ENCODE measurements at regions not wholly inside any gene's neighbourhood (a gene's known extent, or its start where the extent isn't known, plus 50 kb on each side); places are given as distances from the start of the nearest gene placed in this dataset.

- H3K79me2 ChIP-seq (ENCODE audit: insufficient read depth, low read length) = no peaks in the 10 kb centered on the region
- no peaks in the 10 kb centered on the region for H4K20me1 ChIP-seq (ENCODE audit: insufficient read depth, low read length)
- H3K9me3 ChIP-seq (ENCODE audit: insufficient read depth, low read depth, low read length) = no peaks in the 10 kb centered on the region
- Mint-ChIP-seq H3K9me3 (ENCODE audit: unreplicated experiment) (no peaks in the 10 kb centered on the region), H3K27me3 (ENCODE audit: low read depth, unreplicated experiment) (peaks cover 4% of the 10 kb centered on the region), H3K36me3 (ENCODE audit: low read depth, unreplicated experiment) (no peaks in the 10 kb centered on the region), H3K4me1 (ENCODE audit: low read depth, unreplicated experiment) (no peaks in the 10 kb centered on the region), H3K27ac (ENCODE audit: unreplicated experiment) (no peak overlapping the region), H3K4me3 (ENCODE audit: unreplicated experiment) (no peak overlapping the region)
- H3K27me3 ChIP-seq (ENCODE audit: insufficient read depth, low read length) = no peaks in the 10 kb centered on the region
- no peak overlapping the region for H3K4me2 ChIP-seq (ENCODE audit: low read length)
- TF ChIP-seq CTCF (IDR thresholded peaks at IDR 0.05; ENCODE audit: insufficient read depth, low read depth, low read length) (no peak), EZH2 (IDR thresholded peaks at IDR 0.05; ENCODE audit: insufficient read depth, low read length) (no peak)
- H2AFZ ChIP-seq (ENCODE audit: low read depth, low read length) = no peak overlapping the region
- FAIRE-seq = no peak
- no peaks in the 10 kb centered on the region for H3K36me3 ChIP-seq (ENCODE audit: insufficient read depth, low read length)
- no peak overlapping the region for H3K27ac ChIP-seq (ENCODE audit: low read depth, low read length)
- no peak for DNase-seq (ENCODE audit: low read depth)
- H3K9ac ChIP-seq (ENCODE audit: low read length) = no peak overlapping the region
- H3K4me3 ChIP-seq (ENCODE audit: insufficient read depth, low read depth, low read length) = no peak overlapping the region
- H3K4me1 ChIP-seq (ENCODE audit: insufficient read depth, low read length) = no peaks in the 10 kb centered on the region
These were observed 251.9 kb downstream of the SEC23A start for GRCh38 chr14:38851111-38851510.

- TF ChIP-seq CTCF (IDR thresholded peaks at IDR 0.05; ENCODE audit: insufficient read depth, low read depth, low read length) = no peak
- TF ChIP-seq EZH2 (IDR thresholded peaks at IDR 0.05; ENCODE audit: insufficient read depth, low read length) = no peak
- H3K4me3 Mint-ChIP-seq (ENCODE audit: unreplicated experiment) = no peak overlapping the region
- H3K36me3 Mint-ChIP-seq (ENCODE audit: low read depth, unreplicated experiment) = no peaks in the 10 kb centered on the region
- no peaks in the 10 kb centered on the region for H4K20me1 ChIP-seq (ENCODE audit: insufficient read depth, low read length)
- no peak overlapping the region for H2AFZ ChIP-seq (ENCODE audit: low read depth, low read length)
- H3K9ac ChIP-seq (ENCODE audit: low read length) = no peak overlapping the region
- peaks cover 4% of the 10 kb centered on the region for H3K27me3 Mint-ChIP-seq (ENCODE audit: low read depth, unreplicated experiment)
- no peaks in the 10 kb centered on the region for H3K27me3 ChIP-seq (ENCODE audit: insufficient read depth, low read length)
- H3K4me2 ChIP-seq (ENCODE audit: low read length) = no peak overlapping the region
- H3K9me3 ChIP-seq (ENCODE audit: insufficient read depth, low read depth, low read length) = no peaks in the 10 kb centered on the region
- DNase-seq (ENCODE audit: low read depth) = no peak
- no peak overlapping the region for H3K4me3 ChIP-seq (ENCODE audit: insufficient read depth, low read depth, low read length)
- no peaks in the 10 kb centered on the region for H3K36me3 ChIP-seq (ENCODE audit: insufficient read depth, low read length)
- H3K4me1 Mint-ChIP-seq (ENCODE audit: low read depth, unreplicated experiment) = no peaks in the 10 kb centered on the region
- no peaks in the 10 kb centered on the region for H3K9me3 Mint-ChIP-seq (ENCODE audit: unreplicated experiment)
- no peak overlapping the region for H3K27ac Mint-ChIP-seq (ENCODE audit: unreplicated experiment)
- H3K79me2 ChIP-seq (ENCODE audit: insufficient read depth, low read length) = no peaks in the 10 kb centered on the region
- FAIRE-seq = no peak
- no peaks in the 10 kb centered on the region for H3K4me1 ChIP-seq (ENCODE audit: insufficient read depth, low read length)
- no peak overlapping the region for H3K27ac ChIP-seq (ENCODE audit: low read depth, low read length)
These were observed 252.4 kb downstream of the SEC23A start for GRCh38 chr14:38850664-38851063.

GRCh38 chr14:38848243-38848935, 254.6 kb downstream of the SEC23A start:
- peaks cover 4% of the 10 kb centered on the region for H3K27me3 Mint-ChIP-seq (ENCODE audit: low read depth, unreplicated experiment)
- TF ChIP-seq CTCF (IDR thresholded peaks at IDR 0.05; ENCODE audit: insufficient read depth, low read depth, low read length) (no peak), EZH2 (IDR thresholded peaks at IDR 0.05; ENCODE audit: insufficient read depth, low read length) (no peak)
- Histone ChIP-seq H4K20me1 (ENCODE audit: insufficient read depth, low read length) (no peaks in the 10 kb centered on the region), H3K9me3 (ENCODE audit: insufficient read depth, low read depth, low read length) (no peaks in the 10 kb centered on the region), H3K36me3 (ENCODE audit: insufficient read depth, low read length) (no peaks in the 10 kb centered on the region), H3K79me2 (ENCODE audit: insufficient read depth, low read length) (no peaks in the 10 kb centered on the region), H3K4me1 (ENCODE audit: insufficient read depth, low read length) (no peaks in the 10 kb centered on the region), H3K27me3 (ENCODE audit: insufficient read depth, low read length) (no peaks in the 10 kb centered on the region), H3K27ac (ENCODE audit: low read depth, low read length) (no peak overlapping the region), H3K4me3 (ENCODE audit: insufficient read depth, low read depth, low read length) (no peak overlapping the region), H3K9ac (ENCODE audit: low read length) (no peak overlapping the region), H3K4me2 (ENCODE audit: low read length) (no peak overlapping the region), H2AFZ (ENCODE audit: low read depth, low read length) (no peak overlapping the region)
- H3K36me3 Mint-ChIP-seq (ENCODE audit: low read depth, unreplicated experiment) = no peaks in the 10 kb centered on the region
- H3K4me3 Mint-ChIP-seq (ENCODE audit: unreplicated experiment) = no peak overlapping the region
- FAIRE-seq = no peak
- no peak overlapping the region for H3K27ac Mint-ChIP-seq (ENCODE audit: unreplicated experiment)
- H3K9me3 Mint-ChIP-seq (ENCODE audit: unreplicated experiment) = no peaks in the 10 kb centered on the region
- DNase-seq (ENCODE audit: low read depth) = no peak
- no peaks in the 10 kb centered on the region for H3K4me1 Mint-ChIP-seq (ENCODE audit: low read depth, unreplicated experiment)
